Loucy (cell line): ENCODE measurements at regions not wholly inside any gene's neighbourhood (a gene's known extent, or its start where the extent isn't known, plus 50 kb on each side); places are given as distances from the start of the nearest gene placed in this dataset.

Experiments used
- H2AFZ ChIP-seq: fragments of 200-600 bp; sonication (generic); 2 replicates; pipeline ENCODE4 v1.6.0; 2016; ENCODE audit warnings: antibody characterized with exemption, mild to moderate bottlenecking, low read length, moderate library complexity
- H3F3A ChIP-seq: fragments of 200-600 bp; 2 replicates; pipeline ENCODE4 v1.6.0; 2016; ENCODE audit warnings: antibody characterized with exemption, low read depth, mild to moderate bottlenecking
- H3K27me3 ChIP-seq: fragments of 200-600 bp; sonication (generic); 2 replicates; pipeline ENCODE4 v1.6.1; 2014; ENCODE audit warnings: low read length, mild to moderate bottlenecking; ENCODE audit not compliant: insufficient read depth, poor library complexity, severe bottlenecking
- H3K36me3 ChIP-seq: fragments of 200-600 bp; sonication (generic); 2 replicates; pipeline ENCODE4 v1.6.1; 2016; ENCODE audit warnings: low read length; ENCODE audit not compliant: insufficient read depth
- H3K4me1 ChIP-seq: fragments of 200-600 bp; sonication (generic); 2 replicates; pipeline ENCODE4 v1.5.1; 2014; ENCODE audit warnings: low read length, mild to moderate bottlenecking; ENCODE audit not compliant: insufficient read depth, poor library complexity, severe bottlenecking
- H3K4me2 ChIP-seq: fragments of 200-600 bp; sonication (generic); 2 replicates; pipeline ENCODE4 v1.6.0; 2014; ENCODE audit warnings: antibody characterized with exemption, low read length, low read depth, mild to moderate bottlenecking; ENCODE audit not compliant: poor library complexity, severe bottlenecking
- H3K4me3 ChIP-seq: fragments of 200-600 bp; sonication (generic); 2 replicates; pipeline ENCODE4 v1.5.1; 2014; ENCODE audit warnings: low read length, mild to moderate bottlenecking, mixed read lengths; ENCODE audit not compliant: poor library complexity, severe bottlenecking
- H3K79me2 ChIP-seq: fragments of 200-600 bp; sonication (generic); 2 replicates; pipeline ENCODE4 v1.6.1; 2014; ENCODE audit warnings: low read length; ENCODE audit not compliant: insufficient read depth
- H3K9ac ChIP-seq: fragments of 200-600 bp; sonication (generic); 2 replicates; pipeline ENCODE4 v1.6.0; 2014; ENCODE audit warnings: mild to moderate bottlenecking, low read depth, low read length, moderate library complexity; ENCODE audit not compliant: poor library complexity, severe bottlenecking
- H3K9me2 ChIP-seq: fragments of 200-600 bp; sonication (generic); replicated peaks from 2 replicates; pipeline ENCODE4 v1.6.1; 2016; ENCODE audit warnings: low read depth, low read length, mixed read lengths
- H3K9me3 ChIP-seq: fragments of 200-600 bp; sonication (generic); 2 replicates; pipeline ENCODE4 v1.6.1; 2014; ENCODE audit warnings: mild to moderate bottlenecking, antibody characterized with exemption, low read length, low read depth; ENCODE audit not compliant: insufficient read depth
- H4K20me1 ChIP-seq: fragments of 200-600 bp; sonication (generic); 2 replicates; pipeline ENCODE4 v1.6.0; 2014; ENCODE audit warnings: antibody characterized with exemption, low read length, mild to moderate bottlenecking; ENCODE audit not compliant: insufficient read depth, poor library complexity, severe bottlenecking
- EZH2phosphoT487 ChIP-seq: fragments of 200-600 bp; IDR thresholded peaks from 2 replicates; pipeline ENCODE4 v1.6.1; 2018; ENCODE audit warnings: antibody characterized with exemption, mild to moderate bottlenecking, moderate library complexity, borderline replicate concordance
- TF ChIP-seq, protein P1 (sequence below): fragments of 200-600 bp; sonication (generic); conservative IDR thresholded peaks from 2 replicates; pipeline ENCODE4 v1.5.1; 2014; ENCODE audit warnings: mild to moderate bottlenecking, antibody characterized with exemption, low read length

DNA sequence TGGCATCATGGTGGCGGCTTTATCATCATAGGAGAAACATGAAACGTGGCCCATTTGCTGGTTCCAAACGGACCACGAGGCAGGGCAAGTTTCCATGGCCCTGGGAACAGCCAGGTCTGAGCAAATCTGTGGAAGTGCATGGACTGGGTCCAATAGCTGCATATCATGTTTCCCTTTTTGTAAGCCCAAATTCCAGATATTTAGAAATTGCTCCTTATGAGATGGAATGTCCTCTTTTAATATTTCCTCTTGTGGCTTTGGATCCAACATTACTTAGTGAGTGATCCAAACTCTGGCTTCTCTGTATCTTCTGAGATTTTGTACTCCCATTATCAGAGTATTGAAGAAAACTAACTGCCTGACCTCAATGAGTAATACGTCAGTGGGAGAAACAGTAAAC lies 79.8 kb upstream of the FBXL7 start:
- H3K9ac ChIP-seq: no peak overlapping the region

DNA sequence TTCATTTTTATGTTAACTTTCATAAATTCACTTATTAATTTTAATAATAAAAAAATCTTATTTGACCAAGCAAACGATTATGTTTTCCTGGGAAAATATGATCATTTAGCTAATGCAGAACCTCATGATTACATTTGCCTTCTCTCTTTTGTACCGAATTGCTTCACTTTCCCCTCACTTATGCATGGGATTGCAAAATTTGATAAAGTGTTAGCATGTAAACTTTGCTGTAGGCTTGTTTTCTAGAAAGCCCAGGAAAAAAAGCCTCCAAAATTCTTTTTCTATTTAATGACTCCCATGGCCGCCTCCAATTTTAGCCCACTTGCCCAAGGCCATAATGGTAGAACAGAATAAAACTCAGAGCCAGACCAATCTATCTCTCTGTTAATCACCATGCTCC lies 82.8 kb upstream of the FBXL7 start:
- no peaks in the 10 kb centered on the region for H3K4me1 ChIP-seq
- no peaks in the 10 kb centered on the region for H3K79me2 ChIP-seq
- no peak overlapping the region for H3K4me2 ChIP-seq
- no peaks in the 10 kb centered on the region for H3K27me3 ChIP-seq
- H3K9me3 ChIP-seq: 0 out of 2 replicates have a peak, but pooled peaks cover 4% of the 10 kb centered on the region
- no peaks in the 10 kb centered on the region for H3K36me3 ChIP-seq
- H3F3A ChIP-seq: no peaks in the 10 kb centered on the region
- H3K9ac ChIP-seq: no peak overlapping the region
- H3K4me3 ChIP-seq: no peak overlapping the region
- 0 out of 2 replicates have a peak, but pooled peaks cover 3% of the 10 kb centered on the region for H3K9me2 ChIP-seq
- no peak overlapping the region for H2AFZ ChIP-seq
- TF ChIP-seq EZH2phosphoT487: no peak
- TF ChIP-seq, protein P1, sequence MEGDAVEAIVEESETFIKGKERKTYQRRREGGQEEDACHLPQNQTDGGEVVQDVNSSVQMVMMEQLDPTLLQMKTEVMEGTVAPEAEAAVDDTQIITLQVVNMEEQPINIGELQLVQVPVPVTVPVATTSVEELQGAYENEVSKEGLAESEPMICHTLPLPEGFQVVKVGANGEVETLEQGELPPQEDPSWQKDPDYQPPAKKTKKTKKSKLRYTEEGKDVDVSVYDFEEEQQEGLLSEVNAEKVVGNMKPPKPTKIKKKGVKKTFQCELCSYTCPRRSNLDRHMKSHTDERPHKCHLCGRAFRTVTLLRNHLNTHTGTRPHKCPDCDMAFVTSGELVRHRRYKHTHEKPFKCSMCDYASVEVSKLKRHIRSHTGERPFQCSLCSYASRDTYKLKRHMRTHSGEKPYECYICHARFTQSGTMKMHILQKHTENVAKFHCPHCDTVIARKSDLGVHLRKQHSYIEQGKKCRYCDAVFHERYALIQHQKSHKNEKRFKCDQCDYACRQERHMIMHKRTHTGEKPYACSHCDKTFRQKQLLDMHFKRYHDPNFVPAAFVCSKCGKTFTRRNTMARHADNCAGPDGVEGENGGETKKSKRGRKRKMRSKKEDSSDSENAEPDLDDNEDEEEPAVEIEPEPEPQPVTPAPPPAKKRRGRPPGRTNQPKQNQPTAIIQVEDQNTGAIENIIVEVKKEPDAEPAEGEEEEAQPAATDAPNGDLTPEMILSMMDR: no peak
- no peaks in the 10 kb centered on the region for H4K20me1 ChIP-seq

More for the DNA sequence above, 79.8 kb upstream of the FBXL7 start:
- Histone ChIP-seq H3K4me1 (no peaks in the 10 kb centered on the region), H3F3A (no peaks in the 10 kb centered on the region), H2AFZ (no peak overlapping the region), H3K27me3 (no peaks in the 10 kb centered on the region), H3K9me2 (0 out of 2 replicates have a peak, but pooled peaks cover 3% of the 10 kb centered on the region), H3K36me3 (no peaks in the 10 kb centered on the region), H4K20me1 (no peaks in the 10 kb centered on the region), H3K79me2 (no peaks in the 10 kb centered on the region), H3K4me3 (no peak overlapping the region), H3K4me2 (no peak overlapping the region), H3K9me3 (no peaks in the 10 kb centered on the region)
- TF ChIP-seq, protein P1: no peak

DNA sequence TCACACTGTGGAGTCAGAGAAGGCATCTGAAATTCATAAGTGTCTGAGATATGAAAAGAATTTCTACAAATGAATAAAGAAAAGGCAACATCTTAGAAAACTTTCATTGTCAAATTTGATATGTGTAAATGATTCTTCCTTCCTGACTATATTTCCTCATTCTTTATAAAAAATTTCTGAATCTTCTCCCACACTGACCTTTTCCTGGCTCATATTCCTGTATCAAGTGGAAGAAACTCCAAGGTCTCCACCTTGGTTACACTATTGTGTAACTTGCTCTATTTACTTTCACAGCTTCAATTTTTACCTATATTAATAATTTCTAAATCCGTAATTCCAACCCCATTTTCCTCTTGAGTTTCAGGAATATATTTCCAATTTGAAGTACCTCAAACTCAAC lies 93.5 kb upstream of the FBXL7 start:
- no peak overlapping the region for H3K4me2 ChIP-seq
- TF ChIP-seq EZH2phosphoT487: no peak
- TF ChIP-seq, protein P1: no peak
- H3K79me2 ChIP-seq: no peaks in the 10 kb centered on the region
- no peaks in the 10 kb centered on the region for H3K36me3 ChIP-seq
- H3K9me3 ChIP-seq: no peaks in the 10 kb centered on the region
- H3F3A ChIP-seq: no peaks in the 10 kb centered on the region
- H4K20me1 ChIP-seq: no peaks in the 10 kb centered on the region
- no peak overlapping the region for H3K9ac ChIP-seq
- H2AFZ ChIP-seq: no peak overlapping the region
- H3K27me3 ChIP-seq: no peaks in the 10 kb centered on the region
- H3K4me1 ChIP-seq: no peaks in the 10 kb centered on the region
- H3K4me3 ChIP-seq: no peak overlapping the region
- H3K9me2 ChIP-seq: no peaks in the 10 kb centered on the region
